Suppressor macrophage (primary cell): ENCODE measurements at regions not wholly inside any gene's neighbourhood (a gene's known extent, or its start where the extent isn't known, plus 50 kb on each side); places are given as distances from the start of the nearest gene placed in this dataset.

ENCODE experiments used
- DNase-seq, 4 experiments: peaks; one replicate each; pipeline ENCODE4 v3.0.0-alpha.2; 2020 to 2022

DNA sequence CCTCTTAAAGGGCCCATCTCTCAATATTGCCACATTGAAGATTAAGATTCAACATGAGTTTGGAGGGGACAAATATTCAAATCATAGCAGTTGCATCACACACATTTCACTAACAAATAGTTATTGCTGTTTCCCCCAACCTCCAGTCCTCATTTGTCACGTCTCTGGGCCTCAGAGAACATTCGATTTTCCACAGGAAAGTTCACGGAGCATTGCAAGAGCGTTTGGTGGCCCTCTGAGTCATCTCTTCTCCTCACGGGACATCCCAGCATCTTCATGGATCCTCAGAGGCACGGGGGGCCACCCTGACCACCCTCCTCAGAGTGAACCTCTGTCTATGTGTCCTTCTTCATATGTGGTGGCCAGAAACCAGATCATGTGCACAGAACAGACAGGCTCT is 50.3 kb upstream of the CHST15 start:
- DNase-seq, result peak in 1 of 4 experiments; percentile 27
